Keratinocyte (primary cell): ENCODE measurements at regions not wholly inside any gene's neighbourhood (a gene's known extent, or its start where the extent isn't known, plus 50 kb on each side); places are given as distances from the start of the nearest gene placed in this dataset.

ENCODE experiments used
- DNase-seq: peaks from one replicate; pipeline ENCODE4 v3.0.0-alpha.2; 2011; ENCODE audit warnings: low read depth, missing footprints, low spot score
- FAIRE-seq: peaks from 2 replicates; lab custom pipeline; 2011; peaks lifted over from hg19 to GRCh38; lab: Jason Lieb, UNC
- H2AFZ ChIP-seq: 2 replicates; pipeline ENCODE4 v1.6.0; 2012; ENCODE audit warnings: low read length, control low read depth, inconsistent platforms; ENCODE audit not compliant: control insufficient read depth
- H3K27ac ChIP-seq: 2 replicates; pipeline ENCODE4 v1.5.1; 2011; ENCODE audit warnings: low read length; ENCODE audit not compliant: control insufficient read depth, insufficient read depth
- H3K27me3 ChIP-seq: 3 replicates; pipeline ENCODE4 v1.6.0; 2011; ENCODE audit warnings: low read length; ENCODE audit not compliant: control insufficient read depth, insufficient read depth; ENCODE audit errors: extremely low read depth
- H3K36me3 ChIP-seq, 2 experiments: 2 replicates in 1 of 2; 3 replicates in 1 of 2; pipeline ENCODE4 v1.5.1; 2011; ENCODE audit warnings: low read length in 2 of 2, mild to moderate bottlenecking in 1 of 2; ENCODE audit not compliant: control insufficient read depth in 2 of 2, insufficient read depth in 2 of 2; ENCODE audit errors: extremely low read depth in 1 of 2
- H3K4me1 ChIP-seq: 3 replicates; pipeline ENCODE4 v1.5.1; 2011; ENCODE audit warnings: low read length; ENCODE audit not compliant: control insufficient read depth, insufficient read depth; ENCODE audit errors: extremely low read depth
- H3K4me2 ChIP-seq: 3 replicates; pipeline ENCODE4 v1.6.0; 2011; ENCODE audit warnings: low read depth, low read length; ENCODE audit not compliant: control insufficient read depth, insufficient read depth; ENCODE audit errors: extremely low read depth
- H3K4me3 ChIP-seq, 3 experiments: fragments of 200-600 bp in 1 of 3; sonication (generic) in 1 of 3; 2 replicates in 2 of 3; 3 replicates in 1 of 3; pipeline ENCODE4 v1.5.1; 2011 to 2016; ENCODE audit warnings: low read length in 3 of 3, mild to moderate bottlenecking in 3 of 3, control low read depth in 2 of 3, inconsistent platforms in 1 of 3, low read depth in 1 of 3, mixed read lengths in 1 of 3, mixed run types in 1 of 3, moderate library complexity in 1 of 3; ENCODE audit not compliant: control insufficient read depth in 2 of 3, insufficient read depth in 2 of 3; ENCODE audit errors: extremely low read depth in 1 of 3
- H3K79me2 ChIP-seq: 2 replicates; pipeline ENCODE4 v1.6.0; 2012; ENCODE audit warnings: low read length; ENCODE audit not compliant: control insufficient read depth, insufficient read depth
- H3K9ac ChIP-seq: 3 replicates; pipeline ENCODE4 v1.6.0; 2011; ENCODE audit warnings: low read length; ENCODE audit not compliant: control insufficient read depth, insufficient read depth; ENCODE audit errors: extremely low read depth
- H3K9me1 ChIP-seq: 3 replicates; pipeline ENCODE4 v1.6.0; 2011; ENCODE audit warnings: low read length; ENCODE audit not compliant: control insufficient read depth, insufficient read depth; ENCODE audit errors: extremely low read depth
- H3K9me3 ChIP-seq: 2 replicates; pipeline ENCODE4 v1.5.1; 2012; ENCODE audit warnings: low read depth, low read length; ENCODE audit not compliant: control insufficient read depth
- H4K20me1 ChIP-seq: 3 replicates; pipeline ENCODE4 v1.6.0; 2011; ENCODE audit warnings: low read length; ENCODE audit not compliant: control insufficient read depth, insufficient read depth; ENCODE audit errors: extremely low read depth
- EZH2 ChIP-seq: IDR thresholded peaks from one replicate; pipeline ENCODE4 v1.6.1; 2012; ENCODE audit warnings: inconsistent platforms, mild to moderate bottlenecking, low read length, moderate library complexity
- dilution Hi-C: fragments of 300-500 bp; cut with MboI; formaldehyde crosslinking; loops from one replicate; pipeline ENCODE4 v1.7.0; 2020; ENCODE audit warnings: low sequenced_read_pairs; ENCODE audit not compliant: extremely low pct_ligation_motif_present
- TF ChIP-seq, protein P1 (sequence below), 3 experiments: IDR thresholded peaks in 1 of 3; conservative IDR thresholded peaks in 1 of 3; optimal IDR thresholded peaks in 1 of 3; 2 replicates in 2 of 3; 3 replicates in 1 of 3; pipeline versions ENCODE3 to v1.5.1; 2011; ENCODE audit warnings: low read length in 3 of 3, mild to moderate bottlenecking in 3 of 3, moderate library complexity in 2 of 3, control low read depth in 1 of 3, inconsistent platforms in 1 of 3; ENCODE audit not compliant: insufficient read depth in 2 of 3; ENCODE audit errors: extremely low read depth in 1 of 3

- H3K4me3 ChIP-seq = no peak overlapping the region
- H3K79me2 ChIP-seq = no peaks in the 10 kb centered on the region
- H3K36me3 ChIP-seq = no peaks in the 10 kb centered on the region
- dilution Hi-C loops = no loop called here
- H3K9me1 ChIP-seq = no peaks in the 10 kb centered on the region
- H3K9ac ChIP-seq = no peak overlapping the region
- DNase-seq (no peak), FAIRE-seq (no peak)
- H4K20me1 ChIP-seq = no peaks in the 10 kb centered on the region
- no peaks in the 10 kb centered on the region for H3K27me3 ChIP-seq
- no peak overlapping the region for H3K27ac ChIP-seq
- TF ChIP-seq, protein P1, sequence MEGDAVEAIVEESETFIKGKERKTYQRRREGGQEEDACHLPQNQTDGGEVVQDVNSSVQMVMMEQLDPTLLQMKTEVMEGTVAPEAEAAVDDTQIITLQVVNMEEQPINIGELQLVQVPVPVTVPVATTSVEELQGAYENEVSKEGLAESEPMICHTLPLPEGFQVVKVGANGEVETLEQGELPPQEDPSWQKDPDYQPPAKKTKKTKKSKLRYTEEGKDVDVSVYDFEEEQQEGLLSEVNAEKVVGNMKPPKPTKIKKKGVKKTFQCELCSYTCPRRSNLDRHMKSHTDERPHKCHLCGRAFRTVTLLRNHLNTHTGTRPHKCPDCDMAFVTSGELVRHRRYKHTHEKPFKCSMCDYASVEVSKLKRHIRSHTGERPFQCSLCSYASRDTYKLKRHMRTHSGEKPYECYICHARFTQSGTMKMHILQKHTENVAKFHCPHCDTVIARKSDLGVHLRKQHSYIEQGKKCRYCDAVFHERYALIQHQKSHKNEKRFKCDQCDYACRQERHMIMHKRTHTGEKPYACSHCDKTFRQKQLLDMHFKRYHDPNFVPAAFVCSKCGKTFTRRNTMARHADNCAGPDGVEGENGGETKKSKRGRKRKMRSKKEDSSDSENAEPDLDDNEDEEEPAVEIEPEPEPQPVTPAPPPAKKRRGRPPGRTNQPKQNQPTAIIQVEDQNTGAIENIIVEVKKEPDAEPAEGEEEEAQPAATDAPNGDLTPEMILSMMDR (optimal IDR thresholded peaks at IDR 0.05 in 1 of 3, IDR thresholded peaks at IDR 0.05 in 1 of 3, conservative IDR thresholded peaks at IDR 0.05 in 1 of 3; ENCODE audit: extremely low read depth in 1 of 3, insufficient read depth in 2 of 3, low read length in 3 of 3) = no peak
- TF ChIP-seq EZH2 = no peak
- no peaks in the 10 kb centered on the region for H3K9me3 ChIP-seq
- H3K4me1 ChIP-seq = no peaks in the 10 kb centered on the region
- H2AFZ ChIP-seq = no peak overlapping the region
- no peak overlapping the region for H3K4me2 ChIP-seq
Measured at GRCh38 chr1:226800763-226801380, 61.8 kb upstream of the ITPKB start.

- no peaks in the 10 kb centered on the region for H4K20me1 ChIP-seq
- H3K27ac ChIP-seq = no peak overlapping the region
- H3K79me2 ChIP-seq = no peaks in the 10 kb centered on the region
- dilution Hi-C loops = no loop called here
- H3K9ac ChIP-seq = no peak overlapping the region
- H2AFZ ChIP-seq = no peak overlapping the region
- H3K9me1 ChIP-seq = no peaks in the 10 kb centered on the region
- H3K9me3 ChIP-seq = no peaks in the 10 kb centered on the region
- H3K36me3 ChIP-seq = no peaks in the 10 kb centered on the region
- no peak for DNase-seq
- no peak overlapping the region for H3K4me3 ChIP-seq
- H3K27me3 ChIP-seq = no peaks in the 10 kb centered on the region
- FAIRE-seq = no peak
- H3K4me2 ChIP-seq = no peak overlapping the region
- TF ChIP-seq, protein P1 (optimal IDR thresholded peaks at IDR 0.05 in 1 of 3, IDR thresholded peaks at IDR 0.05 in 1 of 3, conservative IDR thresholded peaks at IDR 0.05 in 1 of 3; ENCODE audit: extremely low read depth in 1 of 3, insufficient read depth in 2 of 3, low read length in 3 of 3) = no peak
- TF ChIP-seq EZH2 = no peak
- no peaks in the 10 kb centered on the region for H3K4me1 ChIP-seq
Measured at GRCh38 chr1:226799634-226800281, 60.7 kb upstream of the ITPKB start.
